ENCODE measurements at regions not wholly inside any gene's neighbourhood (a gene's known extent, or its start where the extent isn't known, plus 50 kb on each side); places are given as distances from the start of the nearest gene placed in this dataset.

DNA sequence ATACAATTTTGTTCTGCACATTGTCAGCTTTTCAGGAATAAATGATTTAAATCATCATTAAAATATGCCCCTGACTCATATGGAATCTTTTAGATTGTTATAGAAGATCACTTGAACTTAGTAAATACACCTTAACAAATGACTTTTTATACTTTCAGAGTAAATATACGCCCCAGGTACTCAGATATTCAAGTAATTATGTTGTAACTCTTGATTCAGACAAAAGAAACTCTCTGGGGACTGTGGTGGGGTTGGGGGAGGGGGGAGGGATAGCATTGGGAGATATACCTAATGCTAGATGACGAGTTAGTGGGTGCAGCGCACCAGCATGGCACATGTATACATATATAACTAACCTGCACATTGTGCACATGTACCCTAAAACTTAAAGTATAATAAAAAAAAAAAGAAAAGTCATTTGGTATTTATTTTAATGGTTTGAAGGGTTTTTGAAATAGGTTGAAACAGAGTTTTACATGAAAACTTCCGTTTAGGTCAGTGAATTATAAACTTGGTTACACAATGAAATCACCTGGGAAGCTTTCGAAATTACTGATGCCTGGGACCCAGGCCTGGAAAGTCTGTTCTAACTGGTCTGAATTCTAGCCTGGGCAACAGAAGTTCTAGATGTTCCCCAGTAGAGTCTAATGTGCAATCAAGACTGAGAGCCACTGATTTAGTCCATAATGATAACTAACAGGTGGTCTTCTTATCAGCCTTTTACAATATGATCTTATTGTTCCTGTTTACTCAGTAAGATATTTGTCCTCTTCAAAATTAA, 320.5 kb upstream of the NR5A2 start:
- TF ChIP-seq PAX5 (IDR thresholded peaks at IDR 0.05; ENCODE audit: insufficient read depth, low read length, severe bottlenecking) (no peak), POLR2A (IDR thresholded peaks at IDR 0.05; ENCODE audit: low read depth, low read length) (no peak), TAF1 (IDR thresholded peaks at IDR 0.05; ENCODE audit: low read depth, low read length) (no peak), POU2F2 (IDR thresholded peaks at IDR 0.05; ENCODE audit: low read depth, low read length) (no peak), POLR2AphosphoS5 (IDR thresholded peaks at IDR 0.05; ENCODE audit: low read depth, low read length) (no peak), SPI1 (IDR thresholded peaks at IDR 0.05; ENCODE audit: low read depth, low read length) (no peak)
- FAIRE-seq (no peak), DNase-seq (ENCODE audit: insufficient read length, low spot score) (no peak)

DNA sequence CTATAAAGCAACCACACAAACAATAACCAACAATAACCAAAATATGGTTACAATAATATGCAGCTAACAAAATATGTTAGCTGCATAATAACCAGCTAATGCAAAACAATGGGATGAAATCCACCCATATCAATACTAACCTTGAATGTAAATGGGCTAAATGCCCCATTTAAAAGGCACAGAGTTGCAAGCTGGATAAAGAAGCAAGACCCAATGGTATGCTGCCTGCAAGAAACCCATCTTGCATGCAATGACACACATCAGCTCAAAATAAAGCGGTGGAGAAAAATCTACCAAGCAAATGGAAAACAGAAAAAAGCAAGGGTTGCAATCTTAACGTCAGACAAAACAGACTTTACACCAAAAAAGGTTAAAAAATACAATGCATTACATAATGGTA, 316.5 kb upstream of the NR5A2 start:
- no peak for FAIRE-seq
- TF ChIP-seq POLR2AphosphoS5 (IDR thresholded peaks at IDR 0.05; ENCODE audit: low read depth, low read length) = no peak
- no peak for TF ChIP-seq TAF1 (IDR thresholded peaks at IDR 0.05; ENCODE audit: low read depth, low read length)
- TF ChIP-seq POU2F2 (IDR thresholded peaks at IDR 0.05; ENCODE audit: low read depth, low read length) = no peak
- TF ChIP-seq SPI1 (IDR thresholded peaks at IDR 0.05; ENCODE audit: low read depth, low read length) = no peak
- TF ChIP-seq PAX5 (IDR thresholded peaks at IDR 0.05; ENCODE audit: insufficient read depth, low read length, severe bottlenecking) = no peak
- no peak for TF ChIP-seq POLR2A (IDR thresholded peaks at IDR 0.05; ENCODE audit: low read depth, low read length)
- DNase-seq (ENCODE audit: insufficient read length, low spot score) = no peak

DNA sequence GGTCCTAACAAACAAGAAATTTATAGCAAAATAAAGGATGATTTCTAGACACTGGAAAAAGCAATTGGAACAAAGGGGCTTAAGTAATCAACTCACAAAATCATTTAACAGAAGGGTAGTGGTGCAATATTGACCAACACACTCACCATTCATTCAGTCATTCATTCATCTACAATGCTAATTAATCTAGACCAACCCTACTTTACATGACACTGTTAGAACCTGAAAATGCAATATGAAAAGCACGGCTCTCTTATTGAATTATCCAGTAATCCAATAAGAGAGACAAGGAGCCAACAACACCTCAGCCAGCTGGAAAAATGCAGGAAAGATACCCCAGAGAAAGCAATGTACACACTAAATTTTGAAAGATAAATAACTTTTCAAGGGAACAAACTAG, 310.8 kb upstream of the NR5A2 start:
- TF ChIP-seq PAX5 (IDR thresholded peaks at IDR 0.05; ENCODE audit: insufficient read depth, low read length, severe bottlenecking) (no peak), POU2F2 (IDR thresholded peaks at IDR 0.05; ENCODE audit: low read depth, low read length) (no peak), POLR2AphosphoS5 (IDR thresholded peaks at IDR 0.05; ENCODE audit: low read depth, low read length) (no peak), SPI1 (IDR thresholded peaks at IDR 0.05; ENCODE audit: low read depth, low read length) (no peak), TAF1 (IDR thresholded peaks at IDR 0.05; ENCODE audit: low read depth, low read length) (no peak), POLR2A (IDR thresholded peaks at IDR 0.05; ENCODE audit: low read depth, low read length) (no peak)
- DNase-seq (ENCODE audit: insufficient read length, low spot score) = no peak
- FAIRE-seq = no peak

DNA sequence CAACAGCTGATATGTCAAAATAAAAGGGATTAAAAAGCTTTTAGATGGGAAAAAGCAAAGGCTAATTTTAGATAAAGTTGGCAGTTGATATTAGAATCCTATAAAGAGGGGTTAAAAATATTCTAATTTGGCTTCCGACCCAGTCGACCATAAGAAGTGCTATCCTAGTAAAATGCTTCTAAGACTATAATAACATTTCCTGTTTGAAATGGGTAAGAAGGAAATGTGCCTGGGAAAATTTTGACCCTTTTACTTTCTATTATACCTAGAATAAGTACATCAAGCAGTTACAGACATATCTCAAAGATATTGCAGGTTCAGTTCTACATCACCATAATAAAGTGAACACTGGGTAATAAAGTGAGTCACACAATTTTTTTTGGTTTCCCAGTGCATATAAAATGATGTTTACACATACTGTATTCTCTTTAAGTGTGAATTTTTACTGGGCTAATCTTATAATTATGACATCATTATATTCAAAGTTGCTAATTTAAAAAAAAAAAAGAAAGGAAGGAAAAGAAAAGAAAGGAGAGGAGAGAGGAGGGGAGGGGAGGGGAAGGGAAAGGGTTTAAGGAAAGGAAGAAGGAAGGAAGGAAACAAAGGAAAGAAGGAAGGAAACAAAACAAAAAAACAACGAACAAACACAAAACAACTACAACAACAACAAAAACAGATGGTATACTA, 308.2 kb upstream of the NR5A2 start:
- no peak for DNase-seq (ENCODE audit: insufficient read length, low spot score)
- TF ChIP-seq POU2F2 (IDR thresholded peaks at IDR 0.05; ENCODE audit: low read depth, low read length) (no peak), PAX5 (IDR thresholded peaks at IDR 0.05; ENCODE audit: insufficient read depth, low read length, severe bottlenecking) (no peak), TAF1 (IDR thresholded peaks at IDR 0.05; ENCODE audit: low read depth, low read length) (no peak), POLR2A (IDR thresholded peaks at IDR 0.05; ENCODE audit: low read depth, low read length) (no peak), SPI1 (IDR thresholded peaks at IDR 0.05; ENCODE audit: low read depth, low read length) (no peak), POLR2AphosphoS5 (IDR thresholded peaks at IDR 0.05; ENCODE audit: low read depth, low read length) (no peak)
- FAIRE-seq = no peak

DNA sequence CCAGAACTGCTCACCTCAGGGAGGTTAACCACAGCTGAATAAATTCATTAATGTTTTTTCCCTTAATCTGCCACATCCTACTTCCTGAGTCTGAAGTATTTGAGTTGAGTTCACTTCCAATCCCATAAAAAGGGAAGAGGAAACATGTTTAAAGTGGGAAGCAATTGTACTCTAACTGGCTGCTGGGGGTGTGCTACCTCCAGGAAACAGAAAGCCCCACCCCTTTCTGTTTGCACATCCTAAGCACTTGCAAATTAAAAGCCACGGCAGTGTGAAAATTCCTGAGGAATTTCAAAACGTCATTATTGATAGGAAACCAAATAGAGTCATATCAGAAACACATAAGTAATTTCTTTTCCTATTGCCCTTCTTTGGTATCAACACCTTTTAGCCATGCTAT, 307.0 kb upstream of the NR5A2 start:
- DNase-seq (ENCODE audit: insufficient read length, low spot score) (no peak), FAIRE-seq (no peak)
- TF ChIP-seq POU2F2 (IDR thresholded peaks at IDR 0.05; ENCODE audit: low read depth, low read length) (no peak), PAX5 (IDR thresholded peaks at IDR 0.05; ENCODE audit: insufficient read depth, low read length, severe bottlenecking) (no peak), POLR2AphosphoS5 (IDR thresholded peaks at IDR 0.05; ENCODE audit: low read depth, low read length) (no peak), POLR2A (IDR thresholded peaks at IDR 0.05; ENCODE audit: low read depth, low read length) (no peak), SPI1 (IDR thresholded peaks at IDR 0.05; ENCODE audit: low read depth, low read length) (no peak), TAF1 (IDR thresholded peaks at IDR 0.05; ENCODE audit: low read depth, low read length) (no peak)

DNA sequence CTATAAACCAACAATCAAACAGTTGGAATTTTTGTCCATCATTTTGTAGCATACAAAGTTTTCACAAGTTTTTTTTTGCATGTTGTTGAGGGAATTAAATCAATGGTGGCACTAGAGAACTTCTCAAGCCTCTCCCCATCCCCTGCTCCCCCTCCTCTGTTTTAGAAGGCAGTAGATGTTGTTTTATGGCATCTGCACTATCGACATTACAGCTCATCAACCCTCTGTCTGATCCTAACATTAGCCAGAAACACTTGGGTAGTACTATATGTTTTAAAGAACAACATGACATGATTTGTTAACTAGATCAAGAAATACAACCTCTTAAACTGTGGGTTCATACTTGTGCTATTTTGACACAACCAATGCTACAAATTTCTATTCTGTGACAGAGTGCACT, 306.5 kb upstream of the NR5A2 start:
- FAIRE-seq (no peak), DNase-seq (ENCODE audit: insufficient read length, low spot score) (no peak)
- TF ChIP-seq POLR2A (IDR thresholded peaks at IDR 0.05; ENCODE audit: low read depth, low read length) (no peak), PAX5 (IDR thresholded peaks at IDR 0.05; ENCODE audit: insufficient read depth, low read length, severe bottlenecking) (no peak), TAF1 (IDR thresholded peaks at IDR 0.05; ENCODE audit: low read depth, low read length) (no peak), SPI1 (IDR thresholded peaks at IDR 0.05; ENCODE audit: low read depth, low read length) (no peak), POLR2AphosphoS5 (IDR thresholded peaks at IDR 0.05; ENCODE audit: low read depth, low read length) (no peak), POU2F2 (IDR thresholded peaks at IDR 0.05; ENCODE audit: low read depth, low read length) (no peak)

DNA sequence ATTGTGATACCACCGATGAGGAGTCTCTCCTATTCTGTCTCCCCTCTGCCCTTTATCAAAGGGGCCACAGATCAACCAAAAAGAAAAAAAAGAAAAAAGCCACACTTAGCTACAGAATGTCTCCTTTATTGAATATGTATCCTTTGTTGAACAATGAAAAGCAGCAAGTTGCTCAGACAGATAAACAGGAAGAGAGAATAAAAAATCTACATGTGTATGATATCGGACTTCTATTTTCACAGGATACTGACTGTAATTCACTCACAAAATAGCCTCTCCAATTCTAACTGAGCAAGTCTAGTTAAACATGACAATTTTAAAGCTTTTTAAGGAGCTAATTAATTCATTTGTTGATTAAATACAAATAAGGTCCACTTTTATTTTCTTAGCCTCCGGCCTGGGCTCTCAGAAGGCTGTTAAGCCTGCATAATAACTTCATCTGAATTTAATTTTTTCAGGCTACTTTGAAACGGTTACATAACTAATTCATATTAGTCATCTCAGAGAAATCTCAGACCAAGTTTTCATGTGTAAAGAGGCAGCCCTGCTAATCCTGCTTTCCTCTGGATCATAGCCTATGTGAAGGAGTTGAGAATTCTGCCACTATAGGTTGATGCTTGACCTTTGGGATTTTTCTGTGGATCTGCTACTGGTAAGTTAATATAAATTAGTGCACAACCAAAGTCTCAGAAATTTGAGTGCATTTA, 304.1 kb upstream of the NR5A2 start:
- DNase-seq (ENCODE audit: insufficient read length, low spot score) (no peak), FAIRE-seq (no peak)
- TF ChIP-seq POLR2A (IDR thresholded peaks at IDR 0.05; ENCODE audit: low read depth, low read length) (no peak), PAX5 (IDR thresholded peaks at IDR 0.05; ENCODE audit: insufficient read depth, low read length, severe bottlenecking) (no peak), SPI1 (IDR thresholded peaks at IDR 0.05; ENCODE audit: low read depth, low read length) (no peak), TAF1 (IDR thresholded peaks at IDR 0.05; ENCODE audit: low read depth, low read length) (no peak), POU2F2 (IDR thresholded peaks at IDR 0.05; ENCODE audit: low read depth, low read length) (no peak), POLR2AphosphoS5 (IDR thresholded peaks at IDR 0.05; ENCODE audit: low read depth, low read length) (no peak)

DNA sequence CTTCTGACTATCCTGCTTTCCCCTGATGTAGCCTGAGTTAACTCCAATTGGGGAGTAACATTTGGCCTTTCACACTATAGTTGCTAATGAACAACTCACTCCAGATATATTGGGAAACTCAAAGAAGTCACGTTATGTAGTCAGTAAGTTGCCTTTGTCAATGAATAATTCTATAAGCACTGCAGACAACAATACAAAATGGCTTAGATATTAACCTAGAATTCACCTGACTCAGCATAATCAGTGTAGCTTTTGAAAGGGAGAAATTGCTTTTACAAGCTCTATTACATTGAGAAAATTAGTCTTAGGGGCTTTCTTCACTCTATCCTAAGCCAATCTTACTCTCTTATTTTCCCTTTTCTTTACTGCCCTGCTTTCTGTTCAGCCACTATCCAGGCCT, 303.5 kb upstream of the NR5A2 start:
- FAIRE-seq (no peak), DNase-seq (ENCODE audit: insufficient read length, low spot score) (no peak)
- TF ChIP-seq SPI1 (IDR thresholded peaks at IDR 0.05; ENCODE audit: low read depth, low read length) = no peak

DNA sequence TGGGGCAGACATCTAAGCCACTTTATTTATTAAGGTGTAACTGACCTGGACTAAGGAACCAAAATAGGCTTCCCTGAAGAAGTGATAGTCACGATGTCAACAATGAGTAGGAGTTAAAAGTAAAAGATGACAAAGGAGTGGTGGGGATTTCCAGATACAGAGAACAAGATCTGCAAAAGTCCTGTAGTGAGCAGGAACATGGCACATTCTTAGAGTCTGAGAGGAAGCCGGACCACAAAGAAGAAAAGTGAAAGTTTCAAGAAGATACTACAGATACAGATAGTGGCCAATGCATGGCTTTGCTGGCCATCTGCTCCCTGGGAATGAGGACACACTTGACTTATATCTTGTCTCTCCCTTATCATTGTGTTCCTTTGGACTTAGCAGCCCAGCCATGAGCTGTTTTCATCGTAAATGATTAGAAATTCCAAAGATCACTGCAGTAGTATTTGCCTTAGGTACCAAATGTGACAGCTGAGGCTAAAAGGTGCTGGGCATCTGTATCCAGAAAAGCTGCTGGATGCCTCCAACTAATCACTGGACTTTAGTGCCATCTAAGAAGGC, 302.4 kb upstream of the NR5A2 start:
- TF ChIP-seq SPI1 (IDR thresholded peaks at IDR 0.05; ENCODE audit: low read depth, low read length) (no peak), POLR2AphosphoS5 (IDR thresholded peaks at IDR 0.05; ENCODE audit: low read depth, low read length) (no peak), PAX5 (IDR thresholded peaks at IDR 0.05; ENCODE audit: insufficient read depth, low read length, severe bottlenecking) (no peak), TAF1 (IDR thresholded peaks at IDR 0.05; ENCODE audit: low read depth, low read length) (no peak), POU2F2 (IDR thresholded peaks at IDR 0.05; ENCODE audit: low read depth, low read length) (no peak), POLR2A (IDR thresholded peaks at IDR 0.05; ENCODE audit: low read depth, low read length) (no peak)
- DNase-seq (ENCODE audit: insufficient read length, low spot score) (no peak), FAIRE-seq (no peak)
